ENCODE measurements at regions not wholly inside any gene's neighbourhood (a gene's known extent, or its start where the extent isn't known, plus 50 kb on each side); places are given as distances from the start of the nearest gene placed in this dataset.

DNA sequence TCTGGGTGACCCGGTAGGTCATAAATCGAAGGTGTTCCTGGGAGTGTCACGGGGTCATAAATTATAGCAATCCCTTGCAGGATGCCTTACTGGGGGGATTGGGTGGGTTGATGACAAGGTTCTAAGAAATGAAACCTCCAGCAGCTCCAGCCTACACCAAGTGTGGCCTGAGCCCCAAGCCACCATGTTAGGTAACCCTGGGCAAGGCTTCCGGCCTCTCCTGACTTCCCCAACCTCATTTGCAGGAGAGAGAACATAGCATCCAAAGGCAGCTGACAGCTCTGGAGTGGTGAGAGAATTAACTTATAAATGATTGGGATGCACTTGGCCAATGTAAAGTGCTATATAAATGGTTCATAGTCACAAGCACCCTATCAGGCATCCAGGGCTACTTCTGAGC is 52.8 kb upstream of the TMEM273 start:
- TF ChIP-seq, protein P1, sequence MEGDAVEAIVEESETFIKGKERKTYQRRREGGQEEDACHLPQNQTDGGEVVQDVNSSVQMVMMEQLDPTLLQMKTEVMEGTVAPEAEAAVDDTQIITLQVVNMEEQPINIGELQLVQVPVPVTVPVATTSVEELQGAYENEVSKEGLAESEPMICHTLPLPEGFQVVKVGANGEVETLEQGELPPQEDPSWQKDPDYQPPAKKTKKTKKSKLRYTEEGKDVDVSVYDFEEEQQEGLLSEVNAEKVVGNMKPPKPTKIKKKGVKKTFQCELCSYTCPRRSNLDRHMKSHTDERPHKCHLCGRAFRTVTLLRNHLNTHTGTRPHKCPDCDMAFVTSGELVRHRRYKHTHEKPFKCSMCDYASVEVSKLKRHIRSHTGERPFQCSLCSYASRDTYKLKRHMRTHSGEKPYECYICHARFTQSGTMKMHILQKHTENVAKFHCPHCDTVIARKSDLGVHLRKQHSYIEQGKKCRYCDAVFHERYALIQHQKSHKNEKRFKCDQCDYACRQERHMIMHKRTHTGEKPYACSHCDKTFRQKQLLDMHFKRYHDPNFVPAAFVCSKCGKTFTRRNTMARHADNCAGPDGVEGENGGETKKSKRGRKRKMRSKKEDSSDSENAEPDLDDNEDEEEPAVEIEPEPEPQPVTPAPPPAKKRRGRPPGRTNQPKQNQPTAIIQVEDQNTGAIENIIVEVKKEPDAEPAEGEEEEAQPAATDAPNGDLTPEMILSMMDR (conservative IDR thresholded peaks at IDR 0.05; ENCODE audit: low read length), result no peak
- TF ChIP-seq EZH2phosphoT487 (IDR thresholded peaks at IDR 0.05; ENCODE audit: borderline replicate concordance), result no peak

Measured in Loucy (cell line).